ENCODE measurements at regions not wholly inside any gene's neighbourhood (a gene's known extent, or its start where the extent isn't known, plus 50 kb on each side); places are given as distances from the start of the nearest gene placed in this dataset.

DNA sequence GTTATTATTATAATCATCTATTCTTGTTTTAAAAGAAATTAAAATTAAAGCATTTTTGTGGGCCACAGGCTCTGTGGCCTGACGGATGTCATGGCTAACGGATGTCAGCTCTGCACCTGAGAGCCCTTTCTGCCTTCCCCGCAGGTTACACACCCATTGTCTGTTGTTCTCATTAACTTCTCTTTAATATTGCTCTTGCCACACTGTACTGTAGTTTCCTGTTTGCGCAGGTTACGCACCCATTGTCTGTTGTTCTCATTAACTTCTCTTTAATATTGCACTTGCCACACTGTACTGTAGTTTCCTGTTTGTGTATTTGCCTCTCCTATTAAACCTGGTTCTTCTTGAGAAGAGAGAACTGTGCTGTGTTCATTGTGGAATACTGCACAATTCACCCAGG, 294.4 kb upstream of the PLXNA2 start:
- ChIA-PET POLR2A (no interaction called here), CTCF (no interaction called here)
- no peaks in the 10 kb centered on the region for H3K4me1 Mint-ChIP-seq (ENCODE audit: low read depth)
- H3K9me3 Mint-ChIP-seq: no peaks in the 10 kb centered on the region
- peaks cover 5% of the 10 kb centered on the region for H3K27me3 Mint-ChIP-seq
- no peaks in the 10 kb centered on the region for H3K36me3 Mint-ChIP-seq (ENCODE audit: low read depth)
- DNase-seq: no peak
- intact Hi-C loops (cut with micrococcal nuclease): no loop called here
- no peak for ATAC-seq
- TF ChIP-seq CTCF (IDR thresholded peaks at IDR 0.05): no peak
- H3K4me3 Mint-ChIP-seq: no peak overlapping the region
- no peak overlapping the region for H3K27ac Mint-ChIP-seq

DNA sequence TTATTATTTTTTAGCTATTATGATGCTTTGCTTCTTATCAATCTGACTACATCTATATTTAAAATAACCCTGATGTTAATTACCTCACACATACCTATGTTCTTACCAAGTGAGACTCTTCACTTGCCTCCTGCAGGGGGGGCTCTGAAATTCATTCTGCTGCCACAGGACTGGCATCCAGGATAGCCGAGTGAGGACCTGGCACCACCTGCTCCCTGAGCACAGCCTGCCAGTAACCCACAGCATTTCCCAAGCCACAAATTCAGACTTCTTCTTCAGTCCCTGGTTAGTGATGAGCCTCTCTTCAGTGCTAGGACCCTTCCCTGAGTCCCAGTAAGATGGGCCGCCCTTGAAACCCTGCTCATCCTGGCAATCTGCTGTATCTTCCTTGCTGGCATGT, 296.5 kb upstream of the PLXNA2 start:
- H3K4me1 Mint-ChIP-seq (ENCODE audit: low read depth): no peaks in the 10 kb centered on the region
- H3K9me3 Mint-ChIP-seq: no peaks in the 10 kb centered on the region
- ChIA-PET POLR2A (interaction anchor here (0.7 kb wide), 1 partner anchor 19 kb away, joined by 3 read pairs; no protein-coding TSS in a partner anchor), CTCF (no interaction called here)
- H3K27ac Mint-ChIP-seq: no peak overlapping the region
- H3K36me3 Mint-ChIP-seq (ENCODE audit: low read depth): no peaks in the 10 kb centered on the region
- no peak for ATAC-seq
- no peak overlapping the region for H3K4me3 Mint-ChIP-seq
- no peak for TF ChIP-seq CTCF (IDR thresholded peaks at IDR 0.05)
- intact Hi-C loops (cut with micrococcal nuclease): no loop called here
- no peak for DNase-seq
- peaks cover 5% of the 10 kb centered on the region for H3K27me3 Mint-ChIP-seq

DNA sequence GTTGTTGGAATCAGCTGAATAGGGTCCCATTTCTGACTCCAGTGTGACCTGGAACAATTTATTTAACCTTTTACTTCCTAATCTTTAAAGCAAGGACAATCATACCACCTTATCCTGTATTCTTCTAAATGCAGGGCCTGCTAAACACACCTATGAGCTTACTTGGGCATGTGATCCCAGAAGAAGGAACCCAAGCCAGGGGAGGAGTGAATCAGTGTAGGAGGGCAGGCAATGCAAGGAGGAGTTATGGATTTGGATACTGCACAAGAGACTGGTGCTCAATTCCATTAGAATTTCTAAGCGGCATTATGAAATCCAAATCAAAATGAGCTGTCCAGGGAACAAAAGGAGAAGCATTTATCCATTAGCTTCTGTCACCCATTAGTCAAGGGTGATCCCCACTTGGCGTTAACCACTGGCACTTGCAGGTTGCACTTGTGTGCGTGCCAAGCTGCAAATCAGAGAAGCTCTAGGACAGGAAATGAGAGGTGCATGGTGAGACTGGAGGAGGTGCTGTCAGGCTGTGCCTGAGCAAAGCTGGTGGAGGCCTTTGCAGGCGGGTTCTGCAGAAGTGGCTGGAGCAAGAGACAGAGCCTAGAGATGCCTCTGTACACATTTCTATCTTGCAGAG, 297.2 kb upstream of the PLXNA2 start:
- H3K27me3 Mint-ChIP-seq: peaks cover 5% of the 10 kb centered on the region
- no peaks in the 10 kb centered on the region for H3K4me1 Mint-ChIP-seq (ENCODE audit: low read depth)
- no peak for TF ChIP-seq CTCF (IDR thresholded peaks at IDR 0.05)
- ChIA-PET POLR2A (interaction anchor here (0.7 kb wide), 1 partner anchor 19 kb away, joined by 3 read pairs; no protein-coding TSS in a partner anchor), CTCF (no interaction called here)
- no peak overlapping the region for H3K4me3 Mint-ChIP-seq
- H3K9me3 Mint-ChIP-seq: no peaks in the 10 kb centered on the region
- H3K36me3 Mint-ChIP-seq (ENCODE audit: low read depth): no peaks in the 10 kb centered on the region
- intact Hi-C loops (cut with micrococcal nuclease): no loop called here
- no peak overlapping the region for H3K27ac Mint-ChIP-seq
- ATAC-seq (no peak), DNase-seq (peak; percentile 7)

DNA sequence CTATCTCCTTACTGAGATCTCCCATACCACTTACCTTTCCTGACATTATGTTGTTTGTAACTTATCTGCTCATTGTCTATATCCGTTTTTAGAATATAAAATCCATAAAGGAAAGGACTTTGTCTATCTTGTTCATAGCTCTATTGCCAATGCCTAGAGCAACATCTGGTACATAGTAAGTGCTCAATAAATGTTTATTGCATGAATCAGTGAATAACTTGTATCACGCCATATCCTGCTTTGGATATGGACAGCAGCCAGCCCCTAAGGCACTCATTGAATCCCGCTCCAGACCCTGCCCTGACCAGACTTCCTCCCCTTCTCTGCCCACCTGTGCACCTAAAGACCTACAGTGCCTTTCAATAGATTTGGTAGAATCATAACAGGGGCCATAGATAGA, 298.1 kb upstream of the PLXNA2 start:
- DNase-seq (no peak), ATAC-seq (no peak)
- Mint-ChIP-seq H3K4me3 (no peak overlapping the region), H3K36me3 (ENCODE audit: low read depth) (no peaks in the 10 kb centered on the region), H3K27ac (no peak overlapping the region), H3K9me3 (no peaks in the 10 kb centered on the region), H3K4me1 (ENCODE audit: low read depth) (no peaks in the 10 kb centered on the region), H3K27me3 (peaks cover 10% of the 10 kb centered on the region)
- POLR2A ChIA-PET: no interaction called here
- no peak for TF ChIP-seq CTCF (IDR thresholded peaks at IDR 0.05)
- intact Hi-C loops (cut with micrococcal nuclease): no loop called here
- CTCF ChIA-PET: no interaction called here

GRCh38 chr1:208544053-208544452, 299.9 kb upstream of the PLXNA2 start:
- Mint-ChIP-seq H3K27me3 (peaks cover 7% of the 10 kb centered on the region), H3K4me1 (ENCODE audit: low read depth) (no peaks in the 10 kb centered on the region), H3K9me3 (no peaks in the 10 kb centered on the region), H3K4me3 (no peak overlapping the region), H3K27ac (no peak overlapping the region), H3K36me3 (ENCODE audit: low read depth) (no peaks in the 10 kb centered on the region)
- no peak for DNase-seq
- POLR2A ChIA-PET: no interaction called here
- intact Hi-C loops (cut with micrococcal nuclease): no loop called here
- no peak for TF ChIP-seq CTCF (IDR thresholded peaks at IDR 0.05)
- no peak for ATAC-seq
- CTCF ChIA-PET: no interaction called here
